SIG-M5 (cell line): ENCODE measurements at regions not wholly inside any gene's neighbourhood (a gene's known extent, or its start where the extent isn't known, plus 50 kb on each side); places are given as distances from the start of the nearest gene placed in this dataset.
"Not testable (repeated sequence)": the region's sequence is repeated elsewhere in the genome, so short reads cannot be mapped to it uniquely, and the experiment has no call there.

Source experiments
- DNase-seq: peaks from one replicate; lab custom pipeline; 2025; lab: John Stamatoyannopoulos, UW

- DNase-seq: no peak
These were observed 150.0 kb upstream of the IGFBP3 start for GRCh38 chr7:46071076-46071475.

- DNase-seq: no peak
These were observed 147.1 kb upstream of the IGFBP3 start for GRCh38 chr7:46068159-46068558.

- DNase-seq: no peak
These were observed 138.4 kb upstream of the IGFBP3 start for GRCh38 chr7:46059308-46060020.

- DNase-seq: no peak
These were observed 137.2 kb upstream of the IGFBP3 start for GRCh38 chr7:46058086-46058823.

- no peak for DNase-seq
These were observed 133.8 kb upstream of the IGFBP3 start for GRCh38 chr7:46054915-46055314.

GRCh38 chr7:46054272-46054671 is 133.2 kb upstream of the IGFBP3 start:
- no peak for DNase-seq

GRCh38 chr7:46047581-46047980 is 126.5 kb upstream of the IGFBP3 start:
- no peak for DNase-seq

GRCh38 chr7:46043338-46043737 is 122.3 kb upstream of the IGFBP3 start:
- not testable (repeated sequence) for DNase-seq

- not testable (repeated sequence) for DNase-seq
These were observed 118.7 kb upstream of the IGFBP3 start for GRCh38 chr7:46039813-46040212.

GRCh38 chr7:46035166-46035565 is 114.1 kb upstream of the IGFBP3 start:
- no peak for DNase-seq

- DNase-seq: no peak
These were observed 113.1 kb upstream of the IGFBP3 start for GRCh38 chr7:46034056-46034768.

GRCh38 chr7:46033592-46033991 is 112.5 kb upstream of the IGFBP3 start:
- no peak for DNase-seq

- DNase-seq: no peak
These were observed 111.9 kb upstream of the IGFBP3 start for GRCh38 chr7:46032942-46033341.

- DNase-seq: no peak
These were observed 111.3 kb upstream of the IGFBP3 start for GRCh38 chr7:46032353-46032752.

- no peak for DNase-seq
These were observed 108.1 kb upstream of the IGFBP3 start for GRCh38 chr7:46029111-46029704.

- DNase-seq: no peak
These were observed 107.2 kb upstream of the IGFBP3 start for GRCh38 chr7:46028246-46028645.

GRCh38 chr7:46026741-46027140 is 105.7 kb upstream of the IGFBP3 start:
- DNase-seq: no peak

- DNase-seq: no peak
These were observed 103.3 kb upstream of the IGFBP3 start for GRCh38 chr7:46024263-46024916.

- DNase-seq: no peak
These were observed 101.3 kb upstream of the IGFBP3 start for GRCh38 chr7:46022397-46022796.

GRCh38 chr7:46015107-46015868 is 94.2 kb upstream of the IGFBP3 start:
- DNase-seq: no peak

GRCh38 chr7:46011501-46011900 is 90.4 kb upstream of the IGFBP3 start:
- DNase-seq: no peak
